HepG2 (cell line): ENCODE measurements at regions not wholly inside any gene's neighbourhood (a gene's known extent, or its start where the extent isn't known, plus 50 kb on each side); places are given as distances from the start of the nearest gene placed in this dataset.
A peak's percentile ranks its signal among the peaks of the same experiment; 100 is the strongest.

Experiments
- ATAC-seq: fragments of 200-7000 bp; cut with Tn5 transposase; 3 replicates; pipeline ENCODE4 v1.9.1; 2020; ENCODE audit warnings: mild to moderate bottlenecking, moderate library complexity
- BruUV-seq: library from RNA; stranded (reverse); fragments of 400-500 nt; replicated peaks from 2 replicates; lab custom pipeline; 2021; lab: Mats Ljungman, UMichigan
- CTCF ChIA-PET: fragments of 300-600 bp; formaldehyde crosslinking; extraction: SDS; loops from one replicate; lab custom pipeline; 2021; ENCODE audit warnings: low total read pairs, inconsistent platforms, low intra/inter-chr PET ratio; lab: Yijun Ruan, JAX
- POLR2A ChIA-PET: fragments of 350-600 bp; sonication (Branson Sonifier 250); formaldehyde crosslinking; loops from one replicate; lab custom pipeline; 2020; ENCODE audit warnings: antibody characterized with exemption, inconsistent platforms; lab: Yijun Ruan, JAX
- DNase-seq: peaks from one replicate; pipeline ENCODE4 v3.0.0-alpha.2; 2015; ENCODE audit warnings: low spot score
- FAIRE-seq: peaks from 3 replicates; lab custom pipeline; 2011; peaks lifted over from hg19 to GRCh38; lab: Jason Lieb, UNC
- H2AFZ ChIP-seq: one replicate; pipeline ENCODE4 v1.6.1; 2011; ENCODE audit warnings: low read length, inconsistent platforms
- H3K27ac ChIP-seq: fragments of 300-600 bp; 3 replicates; pipeline ENCODE4 v1.8.0; 2011; ENCODE audit warnings: mixed run types, mild to moderate bottlenecking, mixed read lengths, low read length, inconsistent platforms; ENCODE audit not compliant: insufficient read depth; ENCODE audit errors: extremely low read length
- H3K27me3 ChIP-seq, 2 experiments: fragments of 200-600 bp in 1 of 2; 2 replicates in 1 of 2; 3 replicates in 1 of 2; pipeline versions ENCODE4 v1.6.0 to v1.8.0; 2011; ENCODE audit warnings: low read length in 2 of 2, mild to moderate bottlenecking in 2 of 2, moderate library complexity in 2 of 2, inconsistent platforms in 1 of 2; ENCODE audit not compliant: insufficient read depth in 2 of 2, control insufficient read depth in 1 of 2
- H3K36me3 ChIP-seq, 2 experiments: fragments of 200-600 bp in 1 of 2; replicated peaks in 1 of 2; 2 replicates in 1 of 2; 3 replicates in 1 of 2; pipeline versions ENCODE4 v1.5.1 to v1.8.0; 2011; ENCODE audit warnings: low read length in 2 of 2, inconsistent platforms in 1 of 2; ENCODE audit not compliant: insufficient read depth in 2 of 2, control insufficient read depth in 1 of 2
- H3K4me1 ChIP-seq: 2 replicates; pipeline ENCODE4 v1.5.1; 2012; ENCODE audit warnings: low read length, inconsistent platforms; ENCODE audit not compliant: insufficient read depth
- H3K4me2 ChIP-seq: 2 replicates; pipeline ENCODE4 v1.6.0; 2011; ENCODE audit warnings: low read depth, low read length, inconsistent platforms
- H3K4me3 ChIP-seq, 3 experiments: fragments of 200-600 bp in 1 of 3; sonication (generic), shearing (Covaris generic) in 1 of 3; replicated peaks in 1 of 3; 2 replicates each; pipeline ENCODE4 v1.5.1; 2011 to 2016; ENCODE audit warnings: low read length in 3 of 3, inconsistent platforms in 2 of 3, low read depth in 2 of 3, mild to moderate bottlenecking in 2 of 3, control low read depth in 1 of 3, mixed read lengths in 1 of 3; ENCODE audit not compliant: insufficient read depth in 1 of 3
- H3K79me2 ChIP-seq: one replicate; pipeline ENCODE4 v1.6.1; 2011; ENCODE audit warnings: low read length, inconsistent platforms; ENCODE audit not compliant: insufficient read depth
- H3K9ac ChIP-seq: 2 replicates; pipeline ENCODE4 v1.6.0; 2011; ENCODE audit warnings: mild to moderate bottlenecking, low read depth, low read length, inconsistent platforms; ENCODE audit not compliant: insufficient read depth
- H3K9me3 ChIP-seq: 2 replicates; pipeline ENCODE4 v1.5.1; 2012; ENCODE audit warnings: mild to moderate bottlenecking, low read length
- H4K20me1 ChIP-seq: 2 replicates; pipeline ENCODE4 v1.6.0; 2011; ENCODE audit warnings: inconsistent platforms, mild to moderate bottlenecking, low read length, moderate library complexity; ENCODE audit not compliant: insufficient read depth
- ATF7 ChIP-seq, 2 experiments: fragments of 450-650 bp in 1 of 2; sonication (generic) in 1 of 2; formaldehyde crosslinking in 1 of 2; IDR thresholded peaks; 2 replicates each; pipeline versions ENCODE4 v1.4.0 to v1.6.1; 2016 to 2020; ENCODE audit warnings: antibody characterized with exemption in 1 of 2, mild to moderate bottlenecking in 1 of 2, missing genetic modification reagents in 1 of 2
- DRAP1 ChIP-seq: IDR thresholded peaks from 2 replicates; pipeline ENCODE4 v1.6.1; 2016; ENCODE audit warnings: missing genetic modification reagents, missing compliant biosample characterization
- GPBP1L1 ChIP-seq: sonication (generic); formaldehyde crosslinking; IDR thresholded peaks from 2 replicates; pipeline ENCODE4 v1.5.0; 2020; ENCODE audit warnings: mild to moderate bottlenecking, missing genetic modification reagents
- HHEX ChIP-seq: IDR thresholded peaks from 2 replicates; pipeline ENCODE4 v1.6.1; 2016; ENCODE audit warnings: control low read depth
- MAF1 ChIP-seq: sonication (generic); formaldehyde crosslinking; IDR thresholded peaks from 2 replicates; pipeline ENCODE4 v1.5.0; 2020; ENCODE audit warnings: missing genetic modification reagents, borderline replicate concordance
- MED8 ChIP-seq: sonication (generic); formaldehyde crosslinking; IDR thresholded peaks from 2 replicates; pipeline ENCODE4 v1.8.1; 2023; ENCODE audit warnings: mild to moderate bottlenecking, missing genetic modification reagents; ENCODE audit not compliant: insufficient replicate concordance
- TMF1 ChIP-seq: sonication (generic); formaldehyde crosslinking; IDR thresholded peaks from 2 replicates; pipeline ENCODE4 v1.8.1; 2022; ENCODE audit warnings: low read depth, missing genetic modification reagents
- XBP1 ChIP-seq: sonication (generic); formaldehyde crosslinking; IDR thresholded peaks from 2 replicates; pipeline ENCODE4 v1.5.0; 2020; ENCODE audit warnings: missing genetic modification reagents
- ZFP36L1 ChIP-seq: sonication (generic); formaldehyde crosslinking; IDR thresholded peaks from 2 replicates; pipeline ENCODE4 v1.8.0; 2022; ENCODE audit warnings: mild to moderate bottlenecking, missing genetic modification reagents, moderate library complexity
- ZNF24 ChIP-seq: fragments of 450-650 bp; IDR thresholded peaks from 2 replicates; pipeline ENCODE4 v1.6.1; 2017; ENCODE audit warnings: antibody characterized with exemption, mild to moderate bottlenecking
- ZNF274 ChIP-seq: sonication (generic); formaldehyde crosslinking; IDR thresholded peaks from 2 replicates; pipeline ENCODE4 v1.5.1; 2020; ENCODE audit warnings: mild to moderate bottlenecking, missing genetic modification reagents
- ZNF703 ChIP-seq: sonication (generic); formaldehyde crosslinking; IDR thresholded peaks from 2 replicates; pipeline ENCODE4 v1.5.1; 2020; ENCODE audit warnings: missing genetic modification reagents, mild to moderate bottlenecking, moderate library complexity, borderline replicate concordance
- ZNF749 ChIP-seq: sonication (generic); formaldehyde crosslinking; IDR thresholded peaks from 2 replicates; pipeline ENCODE4 v1.8.0; 2022; ENCODE audit warnings: mild to moderate bottlenecking, missing genetic modification reagents, moderate library complexity, borderline replicate concordance
- WGBS: methylation state at CpG from one replicate; pipeline ENCODE4 v1.1.6; 2017; ENCODE audit warnings: low lambda C conversion rate; 5-methylcytosine and 5-hydroxymethylcytosine counted together
- in situ Hi-C: cut with HindIII; loops from 2 replicates; pipeline ENCODE4 v1.10.0; 2017; ENCODE audit warnings: low pct_unique_long_range_greater_than_20kb; ENCODE audit not compliant: extremely low pct_ligation_motif_present
- intact Hi-C: fragments of 100-400 bp; cut with micrococcal nuclease; formaldehyde crosslinking; loops from one replicate; pipeline ENCODE4 v1.10.0; 2022; ENCODE audit not compliant: unreplicated experiment

- in situ Hi-C loops (no loop called here), intact Hi-C loops (no loop called here)
- Histone ChIP-seq H3K36me3 (no peaks in the 10 kb centered on the region), H3K4me2 (no peak overlapping the region), H3K27ac (no peak overlapping the region), H2AFZ (no peak overlapping the region), H3K9me3 (no peaks in the 10 kb centered on the region), H3K4me3 (no peak overlapping the region), H3K9ac (no peak overlapping the region), H3K4me1 (peaks cover 30% of the 10 kb centered on the region), H4K20me1 (no peaks in the 10 kb centered on the region), H3K79me2 (no peaks in the 10 kb centered on the region), H3K27me3 (no peaks in the 10 kb centered on the region)
- TF ChIP-seq MED8 (CRISPR knock-in tag): no peak
- no peak for TF ChIP-seq ZFP36L1 (CRISPR knock-in tag)
- TF ChIP-seq MAF1 (CRISPR knock-in tag): no peak
- TF ChIP-seq DRAP1 (CRISPR knock-in tag): no peak
- no peak for TF ChIP-seq ZNF274 (CRISPR knock-in tag)
- TF ChIP-seq ZNF703 (CRISPR knock-in tag): no peak
- no peak for TF ChIP-seq ZNF24
- no peak for TF ChIP-seq XBP1 (CRISPR knock-in tag)
- TF ChIP-seq GPBP1L1 (CRISPR knock-in tag): no peak
- TF ChIP-seq TMF1 (CRISPR knock-in tag): no peak
- no peak for TF ChIP-seq ATF7 (IDR thresholded peaks at IDR 0.05)
- no peak for TF ChIP-seq ATF7 (CRISPR knock-in tag; IDR thresholded peaks at IDR 0.05)
- no peak for TF ChIP-seq HHEX (CRISPR knock-in tag)
- no peak for TF ChIP-seq ZNF749 (CRISPR knock-in tag)
- ATAC-seq (no peak), DNase-seq (no peak), FAIRE-seq (peak; percentile 15)
- CTCF ChIA-PET: no interaction called here
- BruUV-seq: no TSS peak
- 0% methylated on average over 1 of the region's 3 CpGs for WGBS
- POLR2A ChIA-PET: no interaction called here
Measured at GRCh38 chrX:39058724-39059123, 257.5 kb downstream of the MID1IP1 start.
